H9 (cell line): ENCODE measurements at regions not wholly inside any gene's neighbourhood (a gene's known extent, or its start where the extent isn't known, plus 50 kb on each side); places are given as distances from the start of the nearest gene placed in this dataset.

Experiments used
- DNase-seq: peaks from one replicate; pipeline ENCODE4 v3.0.0-alpha.2; 2017
- H2AFZ ChIP-seq: one replicate; pipeline ENCODE4 v1.6.1; 2013; ENCODE audit warnings: mild to moderate bottlenecking, low read length, control low read depth, moderate library complexity
- H2AK5ac ChIP-seq: 2 replicates; pipeline ENCODE4 v1.6.1; 2013; ENCODE audit warnings: low read length, control low read depth, mixed read lengths; ENCODE audit not compliant: insufficient read length
- H2BK120ac ChIP-seq: one replicate; pipeline ENCODE4 v1.6.1; 2013; ENCODE audit warnings: low read depth, mild to moderate bottlenecking, low read length, control low read depth, inconsistent platforms; ENCODE audit not compliant: poor library complexity, severe bottlenecking
- H2BK12ac ChIP-seq: 2 replicates; pipeline ENCODE4 v1.6.1; 2013; ENCODE audit warnings: low read length, control low read depth, mixed read lengths, low read depth; ENCODE audit not compliant: insufficient read length
- H2BK15ac ChIP-seq: 2 replicates; pipeline ENCODE4 v1.6.1; 2013; ENCODE audit warnings: low read depth, low read length, control low read depth
- H2BK20ac ChIP-seq: one replicate; pipeline ENCODE4 v1.6.1; 2013; ENCODE audit warnings: low read depth, mild to moderate bottlenecking, low read length, control low read depth, inconsistent platforms; ENCODE audit not compliant: poor library complexity, severe bottlenecking
- H2BK5ac ChIP-seq: 2 replicates; pipeline ENCODE4 v1.6.1; 2013; ENCODE audit warnings: low read length, control low read depth, mixed read lengths; ENCODE audit not compliant: insufficient read length
- H3K14ac ChIP-seq: 2 replicates; pipeline ENCODE4 v1.6.1; 2013; ENCODE audit warnings: low read length, control low read depth; ENCODE audit not compliant: insufficient read depth
- H3K18ac ChIP-seq: 2 replicates; pipeline ENCODE4 v1.6.1; 2013; ENCODE audit warnings: low read depth, mild to moderate bottlenecking, mixed read lengths, low read length, control low read depth; ENCODE audit not compliant: insufficient read length
- H3K23ac ChIP-seq: 2 replicates; pipeline ENCODE4 v1.6.1; 2013; ENCODE audit warnings: low read length, control low read depth, mixed read lengths, low read depth; ENCODE audit not compliant: insufficient read length
- H3K23me2 ChIP-seq: 2 replicates; pipeline ENCODE4 v1.6.1; 2013; ENCODE audit warnings: low read depth, mild to moderate bottlenecking, mixed read lengths, low read length, control low read depth; ENCODE audit not compliant: insufficient read length, poor library complexity, severe bottlenecking
- H3K27ac ChIP-seq: 2 replicates; pipeline ENCODE4 v1.5.1; 2013; ENCODE audit warnings: low read length, control low read depth, mixed read lengths, low read depth; ENCODE audit not compliant: insufficient read length
- H3K27me3 ChIP-seq: 2 replicates; pipeline ENCODE4 v1.6.1; 2013; ENCODE audit warnings: low read length, control low read depth, inconsistent platforms; ENCODE audit not compliant: insufficient read depth
- H3K4ac ChIP-seq: 2 replicates; pipeline ENCODE4 v1.6.1; 2013; ENCODE audit warnings: low read depth, mild to moderate bottlenecking, control low read depth, inconsistent platforms, low read length, moderate library complexity
- H3K4me1 ChIP-seq: 2 replicates; pipeline ENCODE4 v1.6.1; 2013; ENCODE audit warnings: low read length, control low read depth, inconsistent platforms; ENCODE audit not compliant: insufficient read depth
- H3K4me2 ChIP-seq: 2 replicates; pipeline ENCODE4 v1.6.1; 2013; ENCODE audit warnings: low read length, control low read depth, mixed read lengths; ENCODE audit not compliant: insufficient read length, insufficient read depth
- H3K56ac ChIP-seq: 2 replicates; pipeline ENCODE4 v1.6.1; 2013; ENCODE audit warnings: low read depth, mild to moderate bottlenecking, mixed read lengths, low read length, control low read depth; ENCODE audit not compliant: insufficient read length
- H3K79me1 ChIP-seq: 2 replicates; pipeline ENCODE4 v1.6.1; 2013; ENCODE audit warnings: low read depth, mild to moderate bottlenecking, moderate library complexity, low read length, control low read depth, inconsistent platforms; ENCODE audit not compliant: insufficient read depth, poor library complexity, severe bottlenecking
- H3K79me2 ChIP-seq: 2 replicates; pipeline ENCODE4 v1.6.1; 2013; ENCODE audit warnings: low read length, control low read depth, inconsistent platforms; ENCODE audit not compliant: insufficient read depth
- H3K9ac ChIP-seq: 2 replicates; pipeline ENCODE4 v1.6.1; 2013; ENCODE audit warnings: low read length, control low read depth, mixed read lengths; ENCODE audit not compliant: insufficient read length; ENCODE audit errors: extremely low read depth
- H3K9me3 ChIP-seq: one replicate; pipeline ENCODE4 v1.6.1; 2013; ENCODE audit warnings: low read depth, low read length, inconsistent platforms; ENCODE audit not compliant: control insufficient read depth
- H3T11ph ChIP-seq: one replicate; pipeline ENCODE4 v1.6.1; 2013; ENCODE audit warnings: mild to moderate bottlenecking, low read length, control low read depth, inconsistent platforms
- H4K20me1 ChIP-seq: one replicate; pipeline ENCODE4 v1.6.1; 2013; ENCODE audit not compliant: control insufficient read depth, insufficient read length, insufficient read depth
- H4K5ac ChIP-seq: 2 replicates; pipeline ENCODE4 v1.6.1; 2013; ENCODE audit warnings: low read depth, mild to moderate bottlenecking, mixed read lengths, low read length, control low read depth; ENCODE audit not compliant: insufficient read length
- H4K8ac ChIP-seq: replicated peaks from 2 replicates; pipeline ENCODE4 v1.6.1; 2013; ENCODE audit warnings: low read length, control low read depth, mixed read lengths, low read depth; ENCODE audit not compliant: insufficient read length
- H4K91ac ChIP-seq: 2 replicates; pipeline ENCODE4 v1.6.1; 2013; ENCODE audit warnings: low read depth, mild to moderate bottlenecking, moderate library complexity, mixed read lengths, low read length, control low read depth; ENCODE audit not compliant: insufficient read length
- H3K27ac Mint-ChIP-seq, 3 experiments: 2 replicates in 2 of 3; 3 replicates in 1 of 3; pipeline ENCODE4 v1.8.0; 2020 to 2021; ENCODE audit warnings: mixed read lengths in 3 of 3, mild to moderate bottlenecking in 1 of 3, moderate library complexity in 1 of 3
- H3K27me3 Mint-ChIP-seq: 2 replicates; pipeline ENCODE4 v1.8.0; 2021; ENCODE audit warnings: low read depth, mild to moderate bottlenecking, moderate library complexity, mixed read lengths
- H3K36me3 Mint-ChIP-seq, 3 experiments: 2 replicates in 2 of 3; 3 replicates in 1 of 3; pipeline ENCODE4 v1.8.0; 2020 to 2021; ENCODE audit warnings: low read depth in 3 of 3, mixed read lengths in 3 of 3; ENCODE audit not compliant: insufficient read depth in 1 of 3
- H3K4me1 Mint-ChIP-seq, 2 experiments: 2 replicates each; pipeline ENCODE4 v1.8.0; 2020; ENCODE audit warnings: mixed read lengths in 2 of 2
- H3K4me3 Mint-ChIP-seq, 2 experiments: 2 replicates in 1 of 2; 3 replicates in 1 of 2; pipeline ENCODE4 v1.8.0; 2020 to 2021; ENCODE audit warnings: mild to moderate bottlenecking in 2 of 2, mixed read lengths in 2 of 2, moderate library complexity in 1 of 2
- H3K9me3 Mint-ChIP-seq, 2 experiments: 2 replicates in 1 of 2; 3 replicates in 1 of 2; pipeline ENCODE4 v1.8.0; 2020; ENCODE audit warnings: mild to moderate bottlenecking in 2 of 2, mixed read lengths in 2 of 2, moderate library complexity in 1 of 2
- CTCF ChIP-seq: fragments of 200-600 bp; sonication (generic); conservative IDR thresholded peaks from 3 replicates; pipeline ENCODE4 v1.8.0; 2021; ENCODE audit warnings: antibody characterized with exemption, mild to moderate bottlenecking
- WGBS: extraction: QIAGEN DNeasy Blood & Tissue Kit; methylation state at CpG from one replicate; pipeline ENCODE4 v1.1.7; 2013; ENCODE audit warnings: missing lambda C conversion rate, low lambda C conversion rate, mixed read lengths; ENCODE audit not compliant: insufficient read length; ENCODE audit errors: extremely low coverage; 5-methylcytosine and 5-hydroxymethylcytosine counted together

DNA sequence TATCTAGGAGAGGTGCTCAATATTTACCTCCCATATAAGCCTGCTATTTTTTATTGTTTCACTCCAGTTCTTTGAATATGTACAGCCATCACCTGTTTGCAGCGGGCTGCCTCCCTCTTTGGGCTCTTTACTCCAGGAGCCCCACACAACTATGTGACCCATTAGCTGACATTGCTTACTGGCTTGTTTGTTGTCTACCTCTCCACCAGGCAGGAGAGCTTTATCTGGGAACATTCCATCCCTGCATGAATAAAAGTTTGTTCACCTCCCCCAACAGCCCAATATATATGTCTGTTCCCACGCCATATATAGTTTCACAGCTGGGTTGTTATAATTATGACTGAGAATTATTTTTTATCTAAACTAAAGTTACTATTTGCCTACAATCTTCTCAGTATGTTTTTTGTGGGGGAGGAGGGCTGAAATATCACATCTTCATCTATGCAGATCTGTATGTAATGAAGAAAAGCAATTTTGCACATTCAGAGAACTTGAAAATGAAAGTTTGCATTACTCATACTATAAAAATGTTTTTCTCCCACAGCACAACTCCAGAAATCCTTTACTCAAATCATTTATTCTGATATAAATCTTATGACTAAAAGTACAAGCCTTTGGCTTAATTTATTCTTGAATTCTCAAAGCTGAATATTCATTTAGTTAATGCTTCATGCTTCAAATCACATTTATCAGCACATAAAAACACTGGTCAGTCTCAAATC is 61.2 kb upstream of the DAPP1 start:
- Histone ChIP-seq H3K23ac (no peak overlapping the region), H3K79me2 (no peaks in the 10 kb centered on the region), H3T11ph (no peak overlapping the region), H2BK120ac (no peak overlapping the region), H3K18ac (no peak overlapping the region), H2BK15ac (no peak overlapping the region), H3K9me3 (no peaks in the 10 kb centered on the region), H3K14ac (no peak overlapping the region), H3K56ac (no peak overlapping the region), H3K9ac (no peak overlapping the region), H3K27me3 (no peaks in the 10 kb centered on the region), H2BK20ac (no peak overlapping the region), H2AFZ (no peak overlapping the region), H4K8ac (no peak overlapping the region), H3K4me2 (no peak overlapping the region), H4K5ac (no peak overlapping the region), H3K23me2 (no peaks in the 10 kb centered on the region), H4K20me1 (no peaks in the 10 kb centered on the region), H3K4me1 (no peaks in the 10 kb centered on the region), H2BK5ac (no peak overlapping the region), H4K91ac (no peak overlapping the region), H2AK5ac (no peak overlapping the region), H3K79me1 (no peaks in the 10 kb centered on the region), H3K4ac (no peak overlapping the region), H2BK12ac (no peak overlapping the region), H3K27ac (no peak overlapping the region)
- Mint-ChIP-seq H3K27me3 (no peaks in the 10 kb centered on the region), H3K27ac (peak overlapping the region in 1 of 3 experiments; percentile 84; a peak in 2 of 7 replicates), H3K4me3 (no peak overlapping the region), H3K4me1 (peaks cover 0 to 2% of the 10 kb centered on the region in 2 experiments; a peak in 1 of 4 replicates), H3K36me3 (no peaks in the 10 kb centered on the region), H3K9me3 (no peaks in the 10 kb centered on the region)
- no CpG with 5 or more reads among the region's 2 CpGs for WGBS
- no peak for DNase-seq
- no peak for TF ChIP-seq CTCF
